Mononuclear cell (primary cell): ENCODE measurements at regions not wholly inside any gene's neighbourhood (a gene's known extent, or its start where the extent isn't known, plus 50 kb on each side); places are given as distances from the start of the nearest gene placed in this dataset.

Experiments used
- H3K27me3 ChIP-seq: 2 replicates; pipeline ENCODE4 v1.6.0; 2011; ENCODE audit warnings: low read length, control low read depth; ENCODE audit not compliant: insufficient read depth
- H3K4me1 ChIP-seq: 2 replicates; pipeline ENCODE4 v1.5.1; 2011; ENCODE audit warnings: mild to moderate bottlenecking, low read length, control low read depth; ENCODE audit not compliant: insufficient read depth
- H3K4me3 ChIP-seq: 2 replicates; pipeline ENCODE4 v1.5.1; 2011; ENCODE audit warnings: mild to moderate bottlenecking, low read length, moderate library complexity
- H3K9me3 ChIP-seq: 2 replicates; pipeline ENCODE4 v1.5.1; 2011; ENCODE audit warnings: low read depth, mild to moderate bottlenecking, control low read depth, low read length

GRCh38 chr7:79590916-79591623, 137.6 kb upstream of the MAGI2 start:
- H3K27me3 ChIP-seq: no peaks in the 10 kb centered on the region
- H3K9me3 ChIP-seq: no peaks in the 10 kb centered on the region
- H3K4me1 ChIP-seq: no peaks in the 10 kb centered on the region
- no peak overlapping the region for H3K4me3 ChIP-seq

- no peaks in the 10 kb centered on the region for H3K27me3 ChIP-seq
- H3K4me3 ChIP-seq: no peak overlapping the region
- no peaks in the 10 kb centered on the region for H3K9me3 ChIP-seq
- H3K4me1 ChIP-seq: no peaks in the 10 kb centered on the region
These were observed 136.9 kb upstream of the MAGI2 start for GRCh38 chr7:79590391-79590790.

- H3K4me1 ChIP-seq: no peaks in the 10 kb centered on the region
- H3K4me3 ChIP-seq: no peak overlapping the region
- H3K9me3 ChIP-seq: no peaks in the 10 kb centered on the region
- no peaks in the 10 kb centered on the region for H3K27me3 ChIP-seq
These were observed 117.4 kb upstream of the MAGI2 start for GRCh38 chr7:79570903-79571302.

- Histone ChIP-seq H3K9me3 (no peaks in the 10 kb centered on the region), H3K4me3 (no peak overlapping the region), H3K27me3 (no peaks in the 10 kb centered on the region), H3K4me1 (no peaks in the 10 kb centered on the region)
These were observed 110.5 kb upstream of the MAGI2 start for GRCh38 chr7:79563821-79564522.

DNA sequence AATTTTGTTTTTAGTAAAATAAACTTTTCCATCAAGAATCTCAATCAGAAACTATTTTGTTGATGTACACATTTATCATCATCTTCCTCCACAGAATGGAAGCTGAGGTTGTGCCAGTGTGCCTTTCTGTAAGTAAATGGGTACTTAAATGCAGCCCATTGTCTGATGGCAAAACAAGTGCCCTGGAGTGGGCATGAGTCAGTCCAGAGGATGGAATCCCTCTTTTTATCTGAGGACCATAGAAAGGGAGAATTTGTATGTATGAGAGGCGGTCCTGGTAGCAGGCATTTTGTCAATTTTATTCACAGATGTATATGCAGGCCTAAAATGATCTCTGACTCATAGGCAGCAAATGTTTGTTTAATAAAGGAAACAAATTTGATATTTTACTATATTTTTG, 102.1 kb upstream of the MAGI2 start:
- no peaks in the 10 kb centered on the region for H3K9me3 ChIP-seq
- H3K4me1 ChIP-seq: no peaks in the 10 kb centered on the region
- H3K27me3 ChIP-seq: no peaks in the 10 kb centered on the region
- H3K4me3 ChIP-seq: no peak overlapping the region

DNA sequence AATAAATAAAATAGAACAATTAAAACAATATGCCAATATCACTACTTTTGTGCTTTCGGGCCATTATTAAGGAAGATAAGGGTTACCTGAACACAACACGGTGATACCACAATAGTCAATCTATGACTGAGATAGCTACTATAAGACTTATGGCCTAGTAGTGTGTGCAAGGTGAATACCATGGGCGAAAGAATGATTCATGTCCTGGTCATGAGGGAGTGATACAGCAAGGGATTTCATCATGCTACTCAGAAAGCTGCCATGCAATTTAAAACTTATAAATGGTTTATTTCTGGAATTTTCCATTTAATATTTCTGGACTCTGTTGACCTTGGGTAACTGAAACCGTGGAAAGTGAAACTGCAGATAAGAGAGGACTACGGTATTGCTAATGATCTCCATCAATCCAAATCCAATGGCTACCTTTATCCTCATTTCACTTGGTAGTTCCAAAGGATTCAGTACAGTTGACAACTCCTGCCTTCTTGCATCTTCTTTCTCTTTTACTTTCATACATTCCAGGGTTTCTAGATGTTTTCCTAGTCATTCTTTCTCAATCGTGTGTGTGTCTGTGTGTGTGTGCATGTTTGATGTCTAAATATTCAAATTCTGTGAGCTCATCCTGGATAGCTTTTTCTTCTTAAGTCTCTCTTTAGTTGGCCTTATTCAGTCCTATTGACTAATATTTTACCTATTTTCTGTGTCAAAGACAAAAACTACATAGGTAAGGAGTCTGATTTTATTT, 100.5 kb upstream of the MAGI2 start:
- Histone ChIP-seq H3K4me1 (no peaks in the 10 kb centered on the region), H3K27me3 (no peaks in the 10 kb centered on the region)

DNA sequence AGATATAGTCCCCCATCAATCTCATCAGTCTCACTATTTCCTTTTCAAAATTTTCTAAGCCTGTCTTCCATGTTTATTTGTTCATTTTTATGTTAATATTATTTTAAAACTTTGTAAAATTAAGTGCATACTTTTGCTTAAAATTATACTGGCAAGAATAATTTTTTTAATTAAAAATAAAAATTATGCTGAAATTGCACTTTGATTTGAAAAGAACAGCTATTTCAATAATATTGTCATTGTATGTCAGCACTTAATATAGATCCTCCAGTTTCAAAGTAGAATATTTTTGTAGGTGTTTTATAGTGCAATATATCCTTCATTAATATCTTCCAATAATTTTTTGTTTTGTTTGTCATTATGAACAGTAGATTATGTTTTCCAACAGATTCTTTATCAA, 99.0 kb upstream of the MAGI2 start:
- Histone ChIP-seq H3K4me3 (no peak overlapping the region), H3K4me1 (no peaks in the 10 kb centered on the region), H3K27me3 (no peaks in the 10 kb centered on the region), H3K9me3 (no peaks in the 10 kb centered on the region)

More for the DNA sequence above, 100.5 kb upstream of the MAGI2 start:
- Histone ChIP-seq H3K9me3 (no peaks in the 10 kb centered on the region), H3K4me3 (no peak overlapping the region)

DNA sequence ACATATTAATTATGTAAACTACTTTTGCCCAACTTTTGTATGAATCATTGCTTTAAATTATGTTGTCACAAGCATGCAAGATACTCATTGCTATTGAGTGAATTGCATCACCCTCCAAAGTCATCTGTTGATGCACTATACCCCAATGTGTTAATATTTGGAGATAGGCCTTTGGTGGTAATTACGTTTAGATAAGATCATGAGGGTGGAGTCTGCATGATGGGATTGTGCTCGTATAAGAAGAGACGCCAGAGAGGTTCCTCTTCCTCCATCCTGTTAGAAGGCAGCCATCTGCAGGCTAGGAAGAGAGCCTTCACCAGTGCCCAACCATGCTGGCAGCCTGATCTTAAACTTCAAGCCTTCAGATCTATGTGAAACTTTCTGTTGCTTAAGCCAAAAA, 95.3 kb upstream of the MAGI2 start:
- Histone ChIP-seq H3K4me3 (no peak overlapping the region), H3K4me1 (no peaks in the 10 kb centered on the region), H3K9me3 (no peaks in the 10 kb centered on the region), H3K27me3 (no peaks in the 10 kb centered on the region)

DNA sequence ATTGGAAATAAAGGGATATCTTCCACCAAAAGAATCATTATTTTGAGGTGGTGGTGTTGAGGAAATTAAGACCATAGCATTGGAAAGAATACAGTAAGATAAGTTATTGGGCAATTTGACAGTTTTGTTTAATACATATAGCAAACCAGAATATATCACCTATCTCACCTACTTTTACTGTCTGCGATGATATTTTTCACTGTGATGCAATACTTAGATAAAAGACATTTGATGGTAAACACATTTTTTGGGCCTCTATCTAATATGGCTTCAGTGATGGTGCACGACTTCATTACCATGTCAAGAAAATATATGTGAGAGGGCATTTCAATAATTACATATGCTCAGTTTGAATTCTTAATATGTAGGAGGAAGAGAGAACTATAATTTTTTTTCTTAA, 93.7 kb upstream of the MAGI2 start:
- no peaks in the 10 kb centered on the region for H3K9me3 ChIP-seq
- no peaks in the 10 kb centered on the region for H3K27me3 ChIP-seq
- H3K4me3 ChIP-seq: no peak overlapping the region
- H3K4me1 ChIP-seq: no peaks in the 10 kb centered on the region

- Histone ChIP-seq H3K4me3 (no peak overlapping the region), H3K27me3 (no peaks in the 10 kb centered on the region), H3K4me1 (no peaks in the 10 kb centered on the region), H3K9me3 (no peaks in the 10 kb centered on the region)
These were observed 87.1 kb upstream of the MAGI2 start for GRCh38 chr7:79540592-79540991.

DNA sequence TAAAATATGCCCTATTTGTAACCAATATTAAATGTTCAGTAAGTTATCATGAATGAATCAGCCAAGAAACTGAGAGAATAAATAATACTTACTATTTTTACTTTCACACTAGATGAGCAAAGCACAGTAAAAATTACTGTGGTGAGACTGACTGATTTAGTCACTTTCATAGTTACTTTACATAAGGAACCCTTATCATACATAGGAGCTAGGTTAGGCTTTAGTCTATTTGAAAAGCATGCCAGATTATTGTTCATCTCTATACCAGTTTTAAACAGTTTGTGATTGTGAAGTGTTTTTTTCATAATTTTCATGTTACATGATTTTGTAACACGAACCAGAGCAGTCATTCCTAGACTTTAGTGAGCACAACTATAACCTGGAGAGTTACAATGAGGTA, 80.7 kb upstream of the MAGI2 start:
- H3K27me3 ChIP-seq: no peaks in the 10 kb centered on the region
- H3K9me3 ChIP-seq: no peaks in the 10 kb centered on the region
- H3K4me3 ChIP-seq: no peak overlapping the region
- H3K4me1 ChIP-seq: no peaks in the 10 kb centered on the region

GRCh38 chr7:79531905-79532664, 78.6 kb upstream of the MAGI2 start:
- H3K4me1 ChIP-seq: no peaks in the 10 kb centered on the region

DNA sequence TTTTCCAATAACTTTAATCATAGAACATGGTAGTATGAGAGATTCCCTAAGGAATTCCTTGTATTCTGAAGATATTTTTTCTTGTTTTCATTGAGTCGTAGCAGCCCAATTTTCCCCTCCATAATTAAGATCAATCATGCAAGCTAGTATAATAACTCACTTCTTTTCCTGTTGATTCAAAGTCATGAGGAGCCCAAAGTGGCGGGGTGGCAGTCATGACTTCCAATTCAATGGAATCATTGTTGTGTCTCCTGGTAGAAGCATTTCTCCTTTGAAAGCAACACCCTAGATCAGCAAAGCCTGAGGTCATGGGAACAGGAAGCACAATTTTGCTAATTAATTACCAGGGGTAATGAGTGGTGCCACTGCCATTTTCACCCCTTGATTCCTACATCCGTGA, 77.6 kb upstream of the MAGI2 start:
- no peaks in the 10 kb centered on the region for H3K4me1 ChIP-seq
- H3K9me3 ChIP-seq: no peaks in the 10 kb centered on the region
- H3K27me3 ChIP-seq: no peaks in the 10 kb centered on the region
- H3K4me3 ChIP-seq: no peak overlapping the region

More at GRCh38 chr7:79531905-79532664, 78.6 kb upstream of the MAGI2 start:
- no peaks in the 10 kb centered on the region for H3K9me3 ChIP-seq
- no peak overlapping the region for H3K4me3 ChIP-seq
- H3K27me3 ChIP-seq: no peaks in the 10 kb centered on the region

- Histone ChIP-seq H3K4me1 (no peaks in the 10 kb centered on the region), H3K9me3 (no peaks in the 10 kb centered on the region), H3K4me3 (no peak overlapping the region), H3K27me3 (no peaks in the 10 kb centered on the region)
These were observed 76.4 kb upstream of the MAGI2 start for GRCh38 chr7:79529881-79530235.
